ENCODE measurements at regions not wholly inside any gene's neighbourhood (a gene's known extent, or its start where the extent isn't known, plus 50 kb on each side); places are given as distances from the start of the nearest gene placed in this dataset.

DNA sequence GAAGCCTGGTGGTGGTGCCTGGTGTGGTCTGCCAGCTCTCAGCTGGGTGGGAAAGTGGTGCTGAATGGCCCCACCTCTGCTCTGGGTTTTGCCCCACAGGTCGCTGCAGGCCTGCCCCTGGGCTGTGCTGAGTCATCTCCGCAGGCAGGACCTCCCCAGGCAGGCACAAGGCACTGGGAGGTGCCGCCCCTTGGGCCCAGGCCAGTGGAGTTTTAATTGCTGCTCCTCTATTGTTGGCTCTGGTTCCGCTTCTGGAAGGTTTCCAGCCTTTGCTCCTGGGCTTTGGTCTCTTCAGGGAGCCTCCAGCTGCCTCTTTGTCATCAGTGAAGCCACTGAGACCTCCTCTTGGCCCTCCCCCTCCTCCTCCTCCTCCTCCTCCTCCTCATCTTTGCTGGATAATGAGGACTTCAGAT lies 180.3 kb upstream of the GRB10 start:
- WGBS, 3 donors: 20 to 36% (median 25%) methylated on average over 4 of the region's 4 CpGs
- intact Hi-C loops (cut with DNase I): no loop called here
- no peaks in the 10 kb centered on the region for H3K36me3 ChIP-seq (ENCODE audit: insufficient read depth in 1 of 2, low read depth in 1 of 2)
- ATAC-seq: peak in 3 of 4 donors; percentile 53 to 62 (median 54)
- H3K27ac ChIP-seq: no peak overlapping the region
- peaks cover 0 to 2% (median 0%) of the 10 kb centered on the region in 3 donors for H3K27me3 ChIP-seq (ENCODE audit: insufficient read depth in 3 of 3, low read length in 2 of 3)
- H3K4me1 ChIP-seq: no peaks in the 10 kb centered on the region
- peak; percentile 53 to 72 for DNase-seq
- TF ChIP-seq, protein P1, sequence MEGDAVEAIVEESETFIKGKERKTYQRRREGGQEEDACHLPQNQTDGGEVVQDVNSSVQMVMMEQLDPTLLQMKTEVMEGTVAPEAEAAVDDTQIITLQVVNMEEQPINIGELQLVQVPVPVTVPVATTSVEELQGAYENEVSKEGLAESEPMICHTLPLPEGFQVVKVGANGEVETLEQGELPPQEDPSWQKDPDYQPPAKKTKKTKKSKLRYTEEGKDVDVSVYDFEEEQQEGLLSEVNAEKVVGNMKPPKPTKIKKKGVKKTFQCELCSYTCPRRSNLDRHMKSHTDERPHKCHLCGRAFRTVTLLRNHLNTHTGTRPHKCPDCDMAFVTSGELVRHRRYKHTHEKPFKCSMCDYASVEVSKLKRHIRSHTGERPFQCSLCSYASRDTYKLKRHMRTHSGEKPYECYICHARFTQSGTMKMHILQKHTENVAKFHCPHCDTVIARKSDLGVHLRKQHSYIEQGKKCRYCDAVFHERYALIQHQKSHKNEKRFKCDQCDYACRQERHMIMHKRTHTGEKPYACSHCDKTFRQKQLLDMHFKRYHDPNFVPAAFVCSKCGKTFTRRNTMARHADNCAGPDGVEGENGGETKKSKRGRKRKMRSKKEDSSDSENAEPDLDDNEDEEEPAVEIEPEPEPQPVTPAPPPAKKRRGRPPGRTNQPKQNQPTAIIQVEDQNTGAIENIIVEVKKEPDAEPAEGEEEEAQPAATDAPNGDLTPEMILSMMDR (IDR thresholded peaks at IDR 0.05): no peak
- no peaks in the 10 kb centered on the region for H3K9me3 ChIP-seq
- H3K4me3 ChIP-seq: no peak overlapping the region

DNA sequence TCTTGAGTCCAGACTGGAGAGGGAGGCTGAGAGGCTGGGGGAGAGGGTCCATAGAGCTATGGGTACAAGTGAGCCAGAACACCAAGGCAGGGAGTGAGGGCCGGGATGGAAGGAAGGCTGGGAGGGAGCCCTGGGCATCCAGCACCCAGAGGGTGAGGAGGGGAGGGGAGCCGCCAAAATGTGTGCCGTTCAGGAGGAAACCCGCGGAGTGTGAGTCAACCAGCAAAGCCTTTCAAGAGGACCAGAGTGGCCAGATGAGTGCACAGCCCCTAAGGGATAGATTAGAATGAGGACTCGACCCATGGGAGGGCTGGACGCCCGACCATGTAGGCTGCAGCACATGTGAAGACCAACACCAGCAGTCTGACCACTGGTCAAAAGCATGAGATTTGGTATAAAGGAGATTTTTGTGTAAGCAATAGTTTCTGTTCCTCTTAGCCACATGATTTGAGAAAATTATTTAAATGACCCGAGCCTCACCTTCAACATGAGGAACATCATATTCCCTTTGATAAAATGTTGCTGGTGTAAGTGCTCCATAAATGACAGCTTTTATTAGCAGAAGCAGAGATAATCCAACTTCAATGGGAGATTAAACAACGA lies 179.7 kb upstream of the GRB10 start:
- ATAC-seq (no peak), DNase-seq (no peak)
- H3K27me3 ChIP-seq (ENCODE audit: insufficient read depth in 3 of 3, low read length in 2 of 3): peaks cover 0 to 2% (median 0%) of the 10 kb centered on the region in 3 donors
- intact Hi-C loops (cut with DNase I): no loop called here
- TF ChIP-seq, protein P1 (IDR thresholded peaks at IDR 0.05): no peak
- H3K4me3 ChIP-seq: no peak overlapping the region
- no peak overlapping the region for H3K27ac ChIP-seq
- H3K4me1 ChIP-seq: no peaks in the 10 kb centered on the region
- WGBS, 3 donors: 77 to 82% (median 78%) methylated on average over 10 of the region's 10 CpGs
- no peaks in the 10 kb centered on the region for H3K36me3 ChIP-seq (ENCODE audit: insufficient read depth in 1 of 2, low read depth in 1 of 2)
- H3K9me3 ChIP-seq: no peaks in the 10 kb centered on the region

DNA sequence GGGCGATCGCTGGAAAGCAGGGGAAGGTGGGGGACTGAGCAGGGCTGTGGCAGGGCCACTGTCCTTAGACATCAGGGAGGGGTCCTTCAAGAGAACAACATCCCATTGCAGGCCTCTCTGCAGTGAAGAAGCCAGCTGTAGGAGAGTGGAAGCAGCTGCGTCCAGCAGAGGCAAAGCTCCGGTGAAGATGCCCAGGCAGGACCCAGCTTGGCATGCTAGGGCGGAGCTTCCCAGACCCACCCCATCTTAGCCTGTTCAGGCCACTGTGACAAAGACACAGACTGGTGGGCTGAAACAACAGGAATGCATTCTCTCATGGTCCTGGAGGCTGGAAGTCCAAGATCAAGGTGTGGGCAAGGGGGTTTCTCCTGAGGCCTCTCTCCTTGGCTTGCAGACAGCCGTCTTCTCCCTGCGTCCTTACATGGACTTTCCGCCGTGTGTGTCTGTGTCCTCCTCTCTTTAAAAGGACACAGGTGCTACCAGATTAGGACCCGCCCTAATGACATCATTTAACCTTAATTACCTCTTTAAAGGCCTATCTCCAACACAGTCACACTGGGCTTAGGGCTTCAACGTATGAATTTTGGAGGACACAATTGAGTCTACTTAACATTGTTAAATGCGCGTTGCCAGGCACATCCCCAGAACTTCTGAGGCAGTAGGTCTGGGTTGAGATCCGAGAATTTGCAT lies 178.1 kb upstream of the GRB10 start:
- ATAC-seq (no peak), DNase-seq (no peak)
- no peak overlapping the region for H3K27ac ChIP-seq
- WGBS, 3 donors: 77 to 78% (median 77%) methylated on average over 14 of the region's 14 CpGs
- H3K36me3 ChIP-seq (ENCODE audit: insufficient read depth in 1 of 2, low read depth in 1 of 2): no peaks in the 10 kb centered on the region
- TF ChIP-seq, protein P1 (IDR thresholded peaks at IDR 0.05): no peak
- no peak overlapping the region for H3K4me3 ChIP-seq
- H3K9me3 ChIP-seq: no peaks in the 10 kb centered on the region
- intact Hi-C loops (cut with DNase I): no loop called here
- no peaks in the 10 kb centered on the region for H3K4me1 ChIP-seq
- no peaks in the 10 kb centered on the region for H3K27me3 ChIP-seq (ENCODE audit: insufficient read depth in 3 of 3, low read length in 2 of 3)

DNA sequence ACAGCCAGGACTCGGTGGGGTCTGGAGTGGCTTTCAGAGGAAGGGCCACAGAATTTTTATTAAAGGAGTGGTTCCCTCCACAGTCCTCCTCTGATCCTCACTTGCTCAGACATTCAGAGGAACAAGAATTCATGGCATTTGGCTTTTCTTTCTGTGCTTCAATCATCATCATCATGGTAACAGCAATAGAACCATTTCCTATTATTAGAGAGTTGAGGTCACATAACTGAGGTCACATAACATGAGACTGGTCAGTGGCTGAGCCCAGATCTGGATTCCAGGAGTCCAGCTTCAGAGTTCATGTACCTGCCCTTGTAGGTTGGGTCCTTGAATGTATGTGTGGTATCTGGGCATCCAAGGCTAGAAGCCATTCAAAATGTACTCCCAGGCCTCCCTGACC lies 177.3 kb upstream of the GRB10 start:
- Histone ChIP-seq H3K4me3 (no peak overlapping the region), H3K36me3 (ENCODE audit: insufficient read depth in 1 of 2, low read depth in 1 of 2) (no peaks in the 10 kb centered on the region), H3K27ac (no peak overlapping the region), H3K4me1 (no peaks in the 10 kb centered on the region), H3K9me3 (no peaks in the 10 kb centered on the region), H3K27me3 (ENCODE audit: insufficient read depth in 3 of 3, low read length in 2 of 3) (no peaks in the 10 kb centered on the region)
- no peak for DNase-seq
- TF ChIP-seq, protein P1 (IDR thresholded peaks at IDR 0.05): no peak
- intact Hi-C loops (cut with DNase I): no loop called here
- no peak for ATAC-seq
- WGBS, 3 donors: 86 to 91% (median 90%) methylated on average over 1 of the region's 1 CpG
